SK-N-SH (cell line): ENCODE measurements at regions not wholly inside any gene's neighbourhood (a gene's known extent, or its start where the extent isn't known, plus 50 kb on each side); places are given as distances from the start of the nearest gene placed in this dataset.

Source experiments
- CTCF ChIA-PET: fragments of 300-600, 350-600 bp; formaldehyde crosslinking; extraction: SDS; loops from one replicate; lab custom pipeline; 2021; lab: Yijun Ruan, JAX
- POLR2A ChIA-PET: fragments of 350-600 bp; sonication (Branson Sonifier 250); formaldehyde crosslinking; extraction: SDS; loops from one replicate; lab custom pipeline; 2020; ENCODE audit warnings: antibody characterized with exemption, inconsistent platforms; lab: Yijun Ruan, JAX
- DNase-seq: peaks from one replicate; pipeline ENCODE4 v3.0.0; 2012
- H2AFZ ChIP-seq: fragments of 200-600 bp; sonication (generic); 2 replicates; pipeline ENCODE4 v1.8.1; 2016; ENCODE audit warnings: antibody characterized with exemption, mild to moderate bottlenecking, low read depth
- H3F3A ChIP-seq: fragments of 200-600 bp; sonication (generic); replicated peaks from 2 replicates; pipeline ENCODE3; 2016; ENCODE audit warnings: antibody characterized with exemption, mild to moderate bottlenecking; ENCODE audit not compliant: insufficient read depth
- H3K27ac ChIP-seq, 2 experiments: fragments of 200-500 bp in 1 of 2; fragments of 200-600 bp in 1 of 2; sonication (Bioruptor generic) in 1 of 2; sonication (generic), shearing (Covaris generic) in 1 of 2; 2 replicates each; pipeline versions ENCODE4 v1.5.1 to v1.6.1; 2014 to 2016; ENCODE audit warnings: low read depth in 2 of 2, inconsistent platforms in 1 of 2, low read length in 1 of 2, mild to moderate bottlenecking in 1 of 2, mixed read lengths in 1 of 2
- H3K27me3 ChIP-seq: fragments of 200-600 bp; sonication (generic), shearing (Covaris generic); 2 replicates; pipeline ENCODE4 v1.6.1; 2016; ENCODE audit warnings: mixed run types; ENCODE audit not compliant: insufficient read depth
- H3K36me3 ChIP-seq, 2 experiments: fragments of 200-500 bp in 1 of 2; fragments of 200-600 bp in 1 of 2; sonication (Bioruptor generic) in 1 of 2; sonication (generic) in 1 of 2; replicated peaks in 1 of 2; 2 replicates each; pipeline versions ENCODE3 to v1.5.1; 2014 to 2016; ENCODE audit warnings: low read length in 1 of 2, mild to moderate bottlenecking in 1 of 2; ENCODE audit not compliant: insufficient read depth in 2 of 2, control insufficient read depth in 1 of 2
- H3K4me1 ChIP-seq, 2 experiments: fragments of 200-500 bp in 1 of 2; fragments of 200-600 bp in 1 of 2; sonication (Bioruptor generic) in 1 of 2; sonication (generic), shearing (Covaris generic) in 1 of 2; 2 replicates each; pipeline versions ENCODE4 v1.5.1 to v1.6.1; 2014 to 2016; ENCODE audit warnings: low read depth in 1 of 2, low read length in 1 of 2, mixed run types in 1 of 2; ENCODE audit not compliant: insufficient read depth in 2 of 2, control insufficient read depth in 1 of 2
- H3K4me2 ChIP-seq: fragments of 200-600 bp; sonication (generic), shearing (Covaris generic); 2 replicates; pipeline ENCODE4 v1.6.1; 2017; ENCODE audit warnings: mixed run types
- H3K4me3 ChIP-seq, 2 experiments: fragments of 200-500 bp in 1 of 2; fragments of 200-600 bp in 1 of 2; sonication (Bioruptor generic) in 1 of 2; sonication (generic), shearing (Covaris generic) in 1 of 2; 2 replicates each; pipeline versions ENCODE4 v1.5.1 to v1.8.1; 2014 to 2016; ENCODE audit warnings: low read depth in 2 of 2, inconsistent platforms in 1 of 2, low read length in 1 of 2, mild to moderate bottlenecking in 1 of 2, mixed read lengths in 1 of 2, moderate library complexity in 1 of 2
- H3K79me2 ChIP-seq: fragments of 200-600 bp; sonication (generic); 2 replicates; pipeline ENCODE4 v1.8.1; 2017; ENCODE audit warnings: mild to moderate bottlenecking; ENCODE audit not compliant: insufficient read depth
- H3K9ac ChIP-seq: fragments of 200-600 bp; sonication (generic); 2 replicates; pipeline ENCODE4 v1.6.1; 2017; ENCODE audit warnings: mixed run types
- H3K9me2 ChIP-seq: fragments of 200-600 bp; sonication (generic); 2 replicates; pipeline ENCODE4 v1.6.1; 2017; ENCODE audit warnings: mixed run types
- H3K9me3 ChIP-seq: fragments of 200-600 bp; sonication (generic); 2 replicates; pipeline ENCODE4 v1.6.1; 2017; ENCODE audit warnings: mixed run types, mild to moderate bottlenecking, moderate library complexity
- H4K20me1 ChIP-seq: fragments of 200-600 bp; sonication (generic); 2 replicates; pipeline ENCODE4 v1.6.1; 2017; ENCODE audit warnings: mild to moderate bottlenecking, mixed run types; ENCODE audit not compliant: insufficient read depth
- CTCF ChIP-seq: fragments of 200-600 bp; sonication (generic); IDR thresholded peaks from 2 replicates; pipeline ENCODE4 v1.6.1; 2017; ENCODE audit warnings: antibody characterized with exemption, mild to moderate bottlenecking, moderate library complexity
- EP300 ChIP-seq, 2 experiments: IDR thresholded peaks; 2 replicates each; pipeline versions ENCODE4 v1.4.0 to v1.6.1; 2012; ENCODE audit warnings: borderline replicate concordance in 1 of 2, low read depth in 1 of 2, low read length in 1 of 2
- EZH2phosphoT487 ChIP-seq: fragments of 200-600 bp; sonication (generic); IDR thresholded peaks from 2 replicates; pipeline ENCODE4 v1.6.1; 2017; ENCODE audit warnings: low read depth, mixed run types, mild to moderate bottlenecking, antibody characterized with exemption, moderate library complexity, borderline replicate concordance
- FOSL2 ChIP-seq: IDR thresholded peaks from 2 replicates; pipeline ENCODE4 v1.4.0; 2012; ENCODE audit warnings: low read depth, mild to moderate bottlenecking, moderate library complexity, borderline replicate concordance
- GATA2 ChIP-seq: sonication (generic); formaldehyde crosslinking; IDR thresholded peaks from 2 replicates; pipeline ENCODE4 v1.5.0; 2020; ENCODE audit warnings: mild to moderate bottlenecking, missing genetic modification reagents
- JUND ChIP-seq: IDR thresholded peaks from 2 replicates; pipeline ENCODE4 v1.4.0; 2012
- MAX ChIP-seq: IDR thresholded peaks from 2 replicates; pipeline ENCODE4 v1.4.0; 2012; ENCODE audit warnings: low read depth
- MXI1 ChIP-seq: IDR thresholded peaks from 2 replicates; pipeline ENCODE4 v1.6.1; 2012; ENCODE audit warnings: mild to moderate bottlenecking, low read depth, low read length, improper control_type of control experiment
- NFIC ChIP-seq: IDR thresholded peaks from 2 replicates; pipeline ENCODE4 v1.4.0; 2012; ENCODE audit warnings: borderline replicate concordance
- POLR2AphosphoS5 ChIP-seq: IDR thresholded peaks from 2 replicates; pipeline ENCODE4 v1.6.1; 2012; ENCODE audit warnings: low read depth, low read length
- SIN3A ChIP-seq: IDR thresholded peaks from 2 replicates; pipeline ENCODE4 v1.6.1; 2012; ENCODE audit warnings: low read depth, mild to moderate bottlenecking, low read length, moderate library complexity, borderline replicate concordance
- WGBS: methylation state at CpG from one replicate; pipeline ENCODE4 v1.1.6; 2017; ENCODE audit warnings: low lambda C conversion rate; 5-methylcytosine and 5-hydroxymethylcytosine counted together
- TF ChIP-seq, protein P1 (sequence below): IDR thresholded peaks from 2 replicates; pipeline ENCODE4; 2012
- TF ChIP-seq, protein P2 (sequence below): IDR thresholded peaks from 2 replicates; pipeline ENCODE4 v1.6.1; 2012; ENCODE audit warnings: mild to moderate bottlenecking, low read depth, low read length, moderate library complexity
- TF ChIP-seq, protein P3 (sequence below): IDR thresholded peaks from 2 replicates; pipeline ENCODE4 v1.4.0; 2012; ENCODE audit warnings: low read depth, borderline replicate concordance
- TF ChIP-seq, protein P4 (sequence below): IDR thresholded peaks from 2 replicates; pipeline ENCODE4 v1.4.0; 2012; ENCODE audit warnings: low read depth, borderline replicate concordance

DNA sequence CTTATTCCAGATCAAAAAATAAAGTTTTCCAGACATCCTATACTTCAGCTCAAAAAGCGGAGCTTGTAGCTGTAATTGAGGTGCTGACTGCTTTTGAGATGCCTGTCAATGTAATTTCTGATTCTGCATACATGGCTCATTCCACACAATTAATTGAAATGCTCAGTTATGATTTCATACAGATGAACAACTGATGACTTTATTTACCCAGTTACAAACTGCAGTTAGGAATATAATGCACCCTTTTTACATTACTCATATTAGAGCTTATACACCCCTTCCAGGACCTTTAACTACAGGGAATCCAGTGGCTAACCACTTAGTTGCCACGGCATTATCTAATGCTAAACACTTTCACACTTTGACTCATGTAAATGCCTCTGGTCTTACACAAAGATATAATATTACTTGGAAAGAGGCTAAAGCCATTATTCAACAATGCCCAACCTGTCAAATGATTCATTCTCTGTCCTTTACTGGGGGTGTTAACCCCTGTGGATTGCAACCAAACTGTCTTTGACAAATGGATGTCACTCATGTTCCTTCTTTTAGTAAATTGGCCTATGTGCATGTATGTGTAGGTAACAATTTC lies 147.3 kb downstream of the ZNF33B start:
- no peak overlapping the region for H3K4me2 ChIP-seq
- DNase-seq: no peak
- peaks cover 23% of the 10 kb centered on the region for H3F3A ChIP-seq
- TF ChIP-seq JUND: peak; percentile 37; the same call in 1 of the 2 replicates
- no peak for TF ChIP-seq NFIC
- TF ChIP-seq, protein P1, sequence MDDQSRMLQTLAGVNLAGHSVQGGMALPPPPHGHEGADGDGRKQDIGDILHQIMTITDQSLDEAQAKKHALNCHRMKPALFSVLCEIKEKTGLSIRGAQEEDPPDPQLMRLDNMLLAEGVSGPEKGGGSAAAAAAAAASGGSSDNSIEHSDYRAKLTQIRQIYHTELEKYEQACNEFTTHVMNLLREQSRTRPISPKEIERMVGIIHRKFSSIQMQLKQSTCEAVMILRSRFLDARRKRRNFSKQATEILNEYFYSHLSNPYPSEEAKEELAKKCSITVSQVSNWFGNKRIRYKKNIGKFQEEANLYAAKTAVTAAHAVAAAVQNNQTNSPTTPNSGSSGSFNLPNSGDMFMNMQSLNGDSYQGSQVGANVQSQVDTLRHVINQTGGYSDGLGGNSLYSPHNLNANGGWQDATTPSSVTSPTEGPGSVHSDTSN: peak; percentile 66
- peak; percentile 56; the same call in 1 of the 2 replicates for TF ChIP-seq FOSL2
- no peak for TF ChIP-seq MAX
- TF ChIP-seq SIN3A: no peak
- no peak for TF ChIP-seq CTCF
- H3K4me3 ChIP-seq: no peak overlapping the region
- H3K36me3 ChIP-seq: peaks cover 46 to 77% of the 10 kb centered on the region in 2 experiments
- no peaks in the 10 kb centered on the region for H3K27me3 ChIP-seq
- ChIA-PET CTCF (no interaction called here), POLR2A (no interaction called here)
- 69% methylated on average over 2 of the region's 2 CpGs for WGBS
- H3K27ac ChIP-seq: no peak overlapping the region
- H3K9me3 ChIP-seq: no peaks in the 10 kb centered on the region
- peaks cover 1 to 11% of the 10 kb centered on the region in 2 experiments; a peak in 3 of 4 replicates for H3K4me1 ChIP-seq
- peaks cover 18% of the 10 kb centered on the region; the same call in 1 of the 2 replicates for H3K79me2 ChIP-seq
- no peaks in the 10 kb centered on the region for H4K20me1 ChIP-seq
- H2AFZ ChIP-seq: no peak overlapping the region
- H3K9ac ChIP-seq: no peak overlapping the region
- no peaks in the 10 kb centered on the region for H3K9me2 ChIP-seq

- H3F3A ChIP-seq: peaks cover 23% of the 10 kb centered on the region
- H3K27me3 ChIP-seq: no peaks in the 10 kb centered on the region
- DNase-seq: no peak
- H3K9me3 ChIP-seq: no peaks in the 10 kb centered on the region
- no peak overlapping the region for H3K27ac ChIP-seq
- no peak overlapping the region for H3K9ac ChIP-seq
- no peaks in the 10 kb centered on the region for H4K20me1 ChIP-seq
- CTCF ChIA-PET: no interaction called here
- peaks cover 24% of the 10 kb centered on the region; the same call in 1 of the 2 replicates for H3K79me2 ChIP-seq
- peaks cover 0 to 11% of the 10 kb centered on the region in 2 experiments; a peak in 2 of 4 replicates for H3K4me1 ChIP-seq
- H3K4me2 ChIP-seq: no peak overlapping the region
- POLR2A ChIA-PET: no interaction called here
- 95% methylated on average over 1 of the region's 1 CpG for WGBS
- no peak overlapping the region for H3K4me3 ChIP-seq
- H2AFZ ChIP-seq: no peak overlapping the region
- peaks cover 52 to 81% of the 10 kb centered on the region in 2 experiments for H3K36me3 ChIP-seq
- H3K9me2 ChIP-seq: no peaks in the 10 kb centered on the region
- TF ChIP-seq, protein P2, sequence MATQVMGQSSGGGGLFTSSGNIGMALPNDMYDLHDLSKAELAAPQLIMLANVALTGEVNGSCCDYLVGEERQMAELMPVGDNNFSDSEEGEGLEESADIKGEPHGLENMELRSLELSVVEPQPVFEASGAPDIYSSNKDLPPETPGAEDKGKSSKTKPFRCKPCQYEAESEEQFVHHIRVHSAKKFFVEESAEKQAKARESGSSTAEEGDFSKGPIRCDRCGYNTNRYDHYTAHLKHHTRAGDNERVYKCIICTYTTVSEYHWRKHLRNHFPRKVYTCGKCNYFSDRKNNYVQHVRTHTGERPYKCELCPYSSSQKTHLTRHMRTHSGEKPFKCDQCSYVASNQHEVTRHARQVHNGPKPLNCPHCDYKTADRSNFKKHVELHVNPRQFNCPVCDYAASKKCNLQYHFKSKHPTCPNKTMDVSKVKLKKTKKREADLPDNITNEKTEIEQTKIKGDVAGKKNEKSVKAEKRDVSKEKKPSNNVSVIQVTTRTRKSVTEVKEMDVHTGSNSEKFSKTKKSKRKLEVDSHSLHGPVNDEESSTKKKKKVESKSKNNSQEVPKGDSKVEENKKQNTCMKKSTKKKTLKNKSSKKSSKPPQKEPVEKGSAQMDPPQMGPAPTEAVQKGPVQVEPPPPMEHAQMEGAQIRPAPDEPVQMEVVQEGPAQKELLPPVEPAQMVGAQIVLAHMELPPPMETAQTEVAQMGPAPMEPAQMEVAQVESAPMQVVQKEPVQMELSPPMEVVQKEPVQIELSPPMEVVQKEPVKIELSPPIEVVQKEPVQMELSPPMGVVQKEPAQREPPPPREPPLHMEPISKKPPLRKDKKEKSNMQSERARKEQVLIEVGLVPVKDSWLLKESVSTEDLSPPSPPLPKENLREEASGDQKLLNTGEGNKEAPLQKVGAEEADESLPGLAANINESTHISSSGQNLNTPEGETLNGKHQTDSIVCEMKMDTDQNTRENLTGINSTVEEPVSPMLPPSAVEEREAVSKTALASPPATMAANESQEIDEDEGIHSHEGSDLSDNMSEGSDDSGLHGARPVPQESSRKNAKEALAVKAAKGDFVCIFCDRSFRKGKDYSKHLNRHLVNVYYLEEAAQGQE: no peak
- TF ChIP-seq SIN3A (no peak), MXI1 (no peak), JUND (no peak), GATA2 (CRISPR knock-in tag) (no peak), MAX (no peak), EZH2phosphoT487 (no peak), POLR2AphosphoS5 (no peak), EP300 (IDR thresholded peaks at IDR 0.05; ENCODE audit: borderline replicate concordance in 1 of 2, low read depth in 1 of 2, low read length in 1 of 2) (no peak), NFIC (no peak)
- TF ChIP-seq, protein P3, sequence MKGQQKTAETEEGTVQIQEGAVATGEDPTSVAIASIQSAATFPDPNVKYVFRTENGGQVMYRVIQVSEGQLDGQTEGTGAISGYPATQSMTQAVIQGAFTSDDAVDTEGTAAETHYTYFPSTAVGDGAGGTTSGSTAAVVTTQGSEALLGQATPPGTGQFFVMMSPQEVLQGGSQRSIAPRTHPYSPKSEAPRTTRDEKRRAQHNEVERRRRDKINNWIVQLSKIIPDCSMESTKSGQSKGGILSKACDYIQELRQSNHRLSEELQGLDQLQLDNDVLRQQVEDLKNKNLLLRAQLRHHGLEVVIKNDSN: no peak
- TF ChIP-seq, protein P4, sequence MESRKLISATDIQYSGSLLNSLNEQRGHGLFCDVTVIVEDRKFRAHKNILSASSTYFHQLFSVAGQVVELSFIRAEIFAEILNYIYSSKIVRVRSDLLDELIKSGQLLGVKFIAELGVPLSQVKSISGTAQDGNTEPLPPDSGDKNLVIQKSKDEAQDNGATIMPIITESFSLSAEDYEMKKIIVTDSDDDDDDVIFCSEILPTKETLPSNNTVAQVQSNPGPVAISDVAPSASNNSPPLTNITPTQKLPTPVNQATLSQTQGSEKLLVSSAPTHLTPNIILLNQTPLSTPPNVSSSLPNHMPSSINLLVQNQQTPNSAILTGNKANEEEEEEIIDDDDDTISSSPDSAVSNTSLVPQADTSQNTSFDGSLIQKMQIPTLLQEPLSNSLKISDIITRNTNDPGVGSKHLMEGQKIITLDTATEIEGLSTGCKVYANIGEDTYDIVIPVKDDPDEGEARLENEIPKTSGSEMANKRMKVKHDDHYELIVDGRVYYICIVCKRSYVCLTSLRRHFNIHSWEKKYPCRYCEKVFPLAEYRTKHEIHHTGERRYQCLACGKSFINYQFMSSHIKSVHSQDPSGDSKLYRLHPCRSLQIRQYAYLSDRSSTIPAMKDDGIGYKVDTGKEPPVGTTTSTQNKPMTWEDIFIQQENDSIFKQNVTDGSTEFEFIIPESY: no peak
These were observed 148.0 kb downstream of the ZNF33B start for GRCh38 chr10:42490368-42490767.
